ENCODE measurements at regions not wholly inside any gene's neighbourhood (a gene's known extent, or its start where the extent isn't known, plus 50 kb on each side); places are given as distances from the start of the nearest gene placed in this dataset.
"Not testable (repeated sequence)": the region's sequence is repeated elsewhere in the genome, so short reads cannot be mapped to it uniquely, and the experiment has no call there.

GRCh38 chr13:81089371-81090157, 748.6 kb upstream of the SPRY2 start:
- H3K79me2 ChIP-seq (ENCODE audit: insufficient read depth, low read length): no peaks in the 10 kb centered on the region
- no peak overlapping the region for H3K27ac ChIP-seq (ENCODE audit: low read depth, low read length)
- TF ChIP-seq, protein P1, sequence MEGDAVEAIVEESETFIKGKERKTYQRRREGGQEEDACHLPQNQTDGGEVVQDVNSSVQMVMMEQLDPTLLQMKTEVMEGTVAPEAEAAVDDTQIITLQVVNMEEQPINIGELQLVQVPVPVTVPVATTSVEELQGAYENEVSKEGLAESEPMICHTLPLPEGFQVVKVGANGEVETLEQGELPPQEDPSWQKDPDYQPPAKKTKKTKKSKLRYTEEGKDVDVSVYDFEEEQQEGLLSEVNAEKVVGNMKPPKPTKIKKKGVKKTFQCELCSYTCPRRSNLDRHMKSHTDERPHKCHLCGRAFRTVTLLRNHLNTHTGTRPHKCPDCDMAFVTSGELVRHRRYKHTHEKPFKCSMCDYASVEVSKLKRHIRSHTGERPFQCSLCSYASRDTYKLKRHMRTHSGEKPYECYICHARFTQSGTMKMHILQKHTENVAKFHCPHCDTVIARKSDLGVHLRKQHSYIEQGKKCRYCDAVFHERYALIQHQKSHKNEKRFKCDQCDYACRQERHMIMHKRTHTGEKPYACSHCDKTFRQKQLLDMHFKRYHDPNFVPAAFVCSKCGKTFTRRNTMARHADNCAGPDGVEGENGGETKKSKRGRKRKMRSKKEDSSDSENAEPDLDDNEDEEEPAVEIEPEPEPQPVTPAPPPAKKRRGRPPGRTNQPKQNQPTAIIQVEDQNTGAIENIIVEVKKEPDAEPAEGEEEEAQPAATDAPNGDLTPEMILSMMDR (IDR thresholded peaks at IDR 0.05; ENCODE audit: extremely low read depth, low read depth, low read length): no peak
- no peak overlapping the region for H2AFZ ChIP-seq (ENCODE audit: low read length)
- no peak for DNase-seq (ENCODE audit: insufficient read length, low spot score, missing footprints)
- H3K4me3 ChIP-seq (ENCODE audit: insufficient read depth, low read length): no peak overlapping the region
- H3K9me3 ChIP-seq (ENCODE audit: low read depth, low read length): no peaks in the 10 kb centered on the region
- H3K36me3 ChIP-seq (ENCODE audit: insufficient read depth, low read length): no peaks in the 10 kb centered on the region
- no peaks in the 10 kb centered on the region for H4K20me1 ChIP-seq (ENCODE audit: insufficient read depth, low read length)
- no peaks in the 10 kb centered on the region for H3K4me1 ChIP-seq (ENCODE audit: insufficient read depth, low read length)
- no peak overlapping the region for H3K4me2 ChIP-seq (ENCODE audit: insufficient read depth, low read length)
- no peaks in the 10 kb centered on the region for H3K27me3 ChIP-seq (ENCODE audit: insufficient read depth, low read length)

GRCh38 chr13:81080911-81081454, 740.1 kb upstream of the SPRY2 start:
- Histone ChIP-seq H3K4me1 (ENCODE audit: insufficient read depth, low read length) (no peaks in the 10 kb centered on the region), H3K27ac (ENCODE audit: low read depth, low read length) (no peak overlapping the region), H3K36me3 (ENCODE audit: insufficient read depth, low read length) (no peaks in the 10 kb centered on the region), H3K4me3 (ENCODE audit: insufficient read depth, low read length) (no peak overlapping the region), H3K79me2 (ENCODE audit: insufficient read depth, low read length) (no peaks in the 10 kb centered on the region), H3K9me3 (ENCODE audit: low read depth, low read length) (no peaks in the 10 kb centered on the region), H2AFZ (ENCODE audit: low read length) (no peak overlapping the region), H4K20me1 (ENCODE audit: insufficient read depth, low read length) (no peaks in the 10 kb centered on the region), H3K4me2 (ENCODE audit: insufficient read depth, low read length) (no peak overlapping the region), H3K27me3 (ENCODE audit: insufficient read depth, low read length) (no peaks in the 10 kb centered on the region)
- TF ChIP-seq, protein P1 (IDR thresholded peaks at IDR 0.05; ENCODE audit: extremely low read depth, low read depth, low read length): no peak
- DNase-seq (ENCODE audit: insufficient read length, low spot score, missing footprints): no peak

GRCh38 chr13:81078048-81078447, 737.1 kb upstream of the SPRY2 start:
- Histone ChIP-seq H3K27ac (ENCODE audit: low read depth, low read length) (no peak overlapping the region), H3K4me3 (ENCODE audit: insufficient read depth, low read length) (no peak overlapping the region), H2AFZ (ENCODE audit: low read length) (no peak overlapping the region), H3K79me2 (ENCODE audit: insufficient read depth, low read length) (no peaks in the 10 kb centered on the region), H3K9me3 (ENCODE audit: low read depth, low read length) (no peaks in the 10 kb centered on the region), H3K4me2 (ENCODE audit: insufficient read depth, low read length) (no peak overlapping the region), H3K4me1 (ENCODE audit: insufficient read depth, low read length) (no peaks in the 10 kb centered on the region), H4K20me1 (ENCODE audit: insufficient read depth, low read length) (no peaks in the 10 kb centered on the region), H3K27me3 (ENCODE audit: insufficient read depth, low read length) (no peaks in the 10 kb centered on the region), H3K36me3 (ENCODE audit: insufficient read depth, low read length) (no peaks in the 10 kb centered on the region)
- TF ChIP-seq, protein P1 (IDR thresholded peaks at IDR 0.05; ENCODE audit: extremely low read depth, low read depth, low read length): no peak
- DNase-seq (ENCODE audit: insufficient read length, low spot score, missing footprints): no peak

DNA sequence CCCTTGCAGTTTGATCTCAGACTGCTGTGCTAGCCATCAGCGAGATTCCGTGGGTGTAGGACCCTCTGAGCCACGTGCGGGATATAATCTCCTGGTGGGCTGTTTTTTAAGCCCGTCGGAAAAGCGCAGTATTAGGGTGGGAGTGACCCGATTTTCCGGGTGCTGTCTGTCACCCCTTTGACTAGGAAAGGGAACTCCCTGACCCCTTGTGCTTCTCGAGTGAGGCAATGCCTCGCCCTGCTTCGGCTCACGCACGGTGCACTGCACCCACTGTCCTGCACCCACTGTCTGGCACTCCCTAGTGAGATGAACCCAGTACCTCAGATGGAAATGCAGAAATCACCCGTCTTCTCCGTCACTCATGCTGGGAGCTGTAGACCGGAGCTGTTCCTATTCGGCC, 728.9 kb upstream of the SPRY2 start:
- H2AFZ ChIP-seq (ENCODE audit: low read length); DNase-seq (ENCODE audit: insufficient read length, low spot score, missing footprints); H3K9me3 ChIP-seq (ENCODE audit: low read depth, low read length); H3K4me3 ChIP-seq (ENCODE audit: insufficient read depth, low read length); H4K20me1 ChIP-seq (ENCODE audit: insufficient read depth, low read length); H3K36me3 ChIP-seq (ENCODE audit: insufficient read depth, low read length); H3K79me2 ChIP-seq (ENCODE audit: insufficient read depth, low read length); H3K4me2 ChIP-seq (ENCODE audit: insufficient read depth, low read length); H3K27ac ChIP-seq (ENCODE audit: low read depth, low read length); H3K4me1 ChIP-seq (ENCODE audit: insufficient read depth, low read length); H3K27me3 ChIP-seq (ENCODE audit: insufficient read depth, low read length): not testable (repeated sequence)

All from osteoblast (primary cell).